ENCODE measurements at regions not wholly inside any gene's neighbourhood (a gene's known extent, or its start where the extent isn't known, plus 50 kb on each side); places are given as distances from the start of the nearest gene placed in this dataset.

DNA sequence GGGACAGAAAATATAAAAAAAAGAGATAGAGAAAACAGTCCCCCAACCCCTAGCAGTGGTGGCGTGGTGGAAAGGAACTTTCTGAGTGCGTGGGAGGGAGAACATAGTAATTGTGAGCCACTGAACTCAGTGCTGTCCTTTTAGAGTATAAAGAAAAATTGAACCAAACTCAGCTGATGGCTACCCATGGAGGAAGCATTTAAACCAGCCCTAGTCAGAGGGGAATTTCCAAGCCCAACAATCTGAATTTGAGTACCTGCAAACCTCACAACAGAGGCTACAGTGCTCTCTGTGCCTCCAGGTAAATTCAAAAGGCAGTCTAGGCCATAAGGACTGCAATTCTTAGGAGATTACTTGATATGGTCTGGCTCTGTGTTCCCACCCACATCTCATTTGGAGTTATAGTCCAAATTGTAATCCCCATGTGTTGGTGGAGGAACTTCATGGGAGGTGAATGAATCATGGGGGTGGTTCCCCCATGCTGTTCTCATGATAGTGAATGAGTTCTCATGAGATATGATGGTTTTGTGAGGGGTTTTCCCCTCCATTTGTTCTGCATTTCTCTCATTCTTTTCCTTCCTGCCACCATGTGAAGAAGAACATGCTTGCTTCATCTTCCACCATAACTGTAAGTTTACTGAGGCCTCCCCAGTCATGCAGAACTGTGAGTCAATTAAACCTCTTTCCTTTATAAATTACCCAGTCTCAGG, 687.8 kb downstream of the FAM181B start:
- TF ChIP-seq, protein P1, sequence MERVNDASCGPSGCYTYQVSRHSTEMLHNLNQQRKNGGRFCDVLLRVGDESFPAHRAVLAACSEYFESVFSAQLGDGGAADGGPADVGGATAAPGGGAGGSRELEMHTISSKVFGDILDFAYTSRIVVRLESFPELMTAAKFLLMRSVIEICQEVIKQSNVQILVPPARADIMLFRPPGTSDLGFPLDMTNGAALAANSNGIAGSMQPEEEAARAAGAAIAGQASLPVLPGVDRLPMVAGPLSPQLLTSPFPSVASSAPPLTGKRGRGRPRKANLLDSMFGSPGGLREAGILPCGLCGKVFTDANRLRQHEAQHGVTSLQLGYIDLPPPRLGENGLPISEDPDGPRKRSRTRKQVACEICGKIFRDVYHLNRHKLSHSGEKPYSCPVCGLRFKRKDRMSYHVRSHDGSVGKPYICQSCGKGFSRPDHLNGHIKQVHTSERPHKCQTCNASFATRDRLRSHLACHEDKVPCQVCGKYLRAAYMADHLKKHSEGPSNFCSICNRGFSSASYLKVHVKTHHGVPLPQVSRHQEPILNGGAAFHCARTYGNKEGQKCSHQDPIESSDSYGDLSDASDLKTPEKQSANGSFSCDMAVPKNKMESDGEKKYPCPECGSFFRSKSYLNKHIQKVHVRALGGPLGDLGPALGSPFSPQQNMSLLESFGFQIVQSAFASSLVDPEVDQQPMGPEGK (CRISPR knock-in tag; IDR thresholded peaks at IDR 0.05; ENCODE audit: borderline replicate concordance): no peak
- TF ChIP-seq, protein P2, sequence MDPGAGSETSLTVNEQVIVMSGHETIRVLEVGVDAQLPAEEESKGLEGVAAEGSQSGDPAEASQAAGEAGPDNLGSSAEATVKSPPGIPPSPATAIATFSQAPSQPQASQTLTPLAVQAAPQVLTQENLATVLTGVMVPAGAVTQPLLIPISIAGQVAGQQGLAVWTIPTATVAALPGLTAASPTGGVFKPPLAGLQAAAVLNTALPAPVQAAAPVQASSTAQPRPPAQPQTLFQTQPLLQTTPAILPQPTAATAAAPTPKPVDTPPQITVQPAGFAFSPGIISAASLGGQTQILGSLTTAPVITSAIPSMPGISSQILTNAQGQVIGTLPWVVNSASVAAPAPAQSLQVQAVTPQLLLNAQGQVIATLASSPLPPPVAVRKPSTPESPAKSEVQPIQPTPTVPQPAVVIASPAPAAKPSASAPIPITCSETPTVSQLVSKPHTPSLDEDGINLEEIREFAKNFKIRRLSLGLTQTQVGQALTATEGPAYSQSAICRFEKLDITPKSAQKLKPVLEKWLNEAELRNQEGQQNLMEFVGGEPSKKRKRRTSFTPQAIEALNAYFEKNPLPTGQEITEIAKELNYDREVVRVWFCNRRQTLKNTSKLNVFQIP (CRISPR knock-in tag; IDR thresholded peaks at IDR 0.05; ENCODE audit: borderline replicate concordance, low read depth): no peak

Measured in SK-N-SH treated with all-trans-retinoic acid at 6 μM for 48 hours (cell line).